NB4 (cell line): ENCODE measurements at regions not wholly inside any gene's neighbourhood (a gene's known extent, or its start where the extent isn't known, plus 50 kb on each side); places are given as distances from the start of the nearest gene placed in this dataset.

Source experiments
- DNase-seq: peaks from one replicate; pipeline ENCODE4 v3.0.0; 2010; ENCODE audit warnings: low read depth
- H3K4me3 ChIP-seq: one replicate; pipeline ENCODE4 v1.5.1; 2011; ENCODE audit warnings: mild to moderate bottlenecking, low read depth, low read length, moderate library complexity
- MYC ChIP-seq: IDR thresholded peaks from 2 replicates; pipeline ENCODE4 v1.6.1; 2011; ENCODE audit warnings: low read depth, low read length
- POLR2A ChIP-seq: IDR thresholded peaks from 2 replicates; pipeline ENCODE4 v1.6.1; 2011; ENCODE audit warnings: mild to moderate bottlenecking; ENCODE audit not compliant: insufficient read length; ENCODE audit errors: extremely low read depth
- TF ChIP-seq, protein P1 (sequence below): IDR thresholded peaks from 2 replicates; pipeline ENCODE4 v1.6.1; 2011; ENCODE audit warnings: low read depth, low read length
- TF ChIP-seq, protein P2 (sequence below): IDR thresholded peaks from one replicate; pipeline ENCODE4 v1.5.1; 2012; ENCODE audit warnings: low read depth, low read length

DNA sequence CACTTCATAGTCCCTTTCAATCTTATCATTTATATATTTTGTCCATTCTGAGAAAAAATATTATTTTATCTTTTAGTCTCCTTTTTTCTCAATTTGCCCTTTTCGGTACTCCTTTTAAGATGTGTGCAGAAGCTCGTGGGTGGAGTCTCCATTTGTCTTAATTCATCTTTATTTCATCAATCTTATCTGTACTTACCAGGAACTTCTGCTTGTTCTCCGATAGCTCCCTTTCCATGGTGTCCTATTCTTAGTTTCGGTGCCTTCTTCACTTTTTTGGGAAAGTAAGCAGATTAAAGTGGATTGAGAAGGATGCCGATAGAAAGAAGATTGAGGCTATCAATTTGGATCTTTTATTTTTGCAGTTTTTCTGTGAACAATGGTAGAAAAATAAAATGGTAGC lies 183.4 kb upstream of the PLEKHA5 start:
- no peak for TF ChIP-seq POLR2A
- H3K4me3 ChIP-seq: no peak overlapping the region
- DNase-seq: no peak

DNA sequence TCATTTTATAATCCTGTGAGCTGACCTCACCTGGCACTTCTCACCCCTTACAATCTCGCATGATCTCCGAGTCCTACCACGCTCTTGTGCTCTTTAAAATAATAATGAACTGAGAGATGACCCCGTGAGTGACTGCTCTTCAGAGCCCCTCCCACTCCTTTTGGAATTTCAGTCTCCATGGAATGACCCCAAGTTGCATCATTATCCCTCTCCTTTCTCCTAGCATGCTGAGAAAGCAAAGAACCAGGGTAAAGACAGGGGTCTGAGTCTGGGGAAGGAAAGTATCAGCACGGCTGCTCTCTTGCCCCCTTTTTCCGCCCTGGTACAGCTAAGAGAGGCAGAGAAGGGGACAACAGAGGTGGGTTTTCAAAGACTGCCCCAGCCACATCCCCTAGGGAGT lies 178.3 kb upstream of the PLEKHA5 start:
- TF ChIP-seq MYC (no peak), POLR2A (no peak)
- TF ChIP-seq, protein P1, sequence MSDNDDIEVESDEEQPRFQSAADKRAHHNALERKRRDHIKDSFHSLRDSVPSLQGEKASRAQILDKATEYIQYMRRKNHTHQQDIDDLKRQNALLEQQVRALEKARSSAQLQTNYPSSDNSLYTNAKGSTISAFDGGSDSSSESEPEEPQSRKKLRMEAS: no peak
- TF ChIP-seq, protein P2, sequence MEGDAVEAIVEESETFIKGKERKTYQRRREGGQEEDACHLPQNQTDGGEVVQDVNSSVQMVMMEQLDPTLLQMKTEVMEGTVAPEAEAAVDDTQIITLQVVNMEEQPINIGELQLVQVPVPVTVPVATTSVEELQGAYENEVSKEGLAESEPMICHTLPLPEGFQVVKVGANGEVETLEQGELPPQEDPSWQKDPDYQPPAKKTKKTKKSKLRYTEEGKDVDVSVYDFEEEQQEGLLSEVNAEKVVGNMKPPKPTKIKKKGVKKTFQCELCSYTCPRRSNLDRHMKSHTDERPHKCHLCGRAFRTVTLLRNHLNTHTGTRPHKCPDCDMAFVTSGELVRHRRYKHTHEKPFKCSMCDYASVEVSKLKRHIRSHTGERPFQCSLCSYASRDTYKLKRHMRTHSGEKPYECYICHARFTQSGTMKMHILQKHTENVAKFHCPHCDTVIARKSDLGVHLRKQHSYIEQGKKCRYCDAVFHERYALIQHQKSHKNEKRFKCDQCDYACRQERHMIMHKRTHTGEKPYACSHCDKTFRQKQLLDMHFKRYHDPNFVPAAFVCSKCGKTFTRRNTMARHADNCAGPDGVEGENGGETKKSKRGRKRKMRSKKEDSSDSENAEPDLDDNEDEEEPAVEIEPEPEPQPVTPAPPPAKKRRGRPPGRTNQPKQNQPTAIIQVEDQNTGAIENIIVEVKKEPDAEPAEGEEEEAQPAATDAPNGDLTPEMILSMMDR: no peak
- no peak for DNase-seq
- no peak overlapping the region for H3K4me3 ChIP-seq

DNA sequence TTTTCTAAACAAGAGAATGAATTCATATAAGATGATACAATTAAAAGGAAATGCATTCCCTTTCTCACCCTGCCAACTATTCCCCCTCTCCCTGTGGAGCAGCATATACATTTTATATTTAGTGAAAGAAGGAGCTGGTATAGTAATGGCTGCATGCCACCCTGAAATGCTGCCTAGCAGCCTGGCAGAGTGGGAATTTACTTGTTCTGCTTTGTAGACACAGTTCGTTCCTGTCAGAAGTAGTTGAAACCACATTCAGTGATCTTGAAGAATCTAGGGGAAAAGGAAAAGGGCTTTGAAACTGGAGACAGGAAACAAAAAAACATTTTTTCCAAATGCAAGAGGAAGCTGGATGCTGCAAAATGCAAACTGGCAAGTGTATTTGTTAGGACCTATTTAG lies 176.0 kb upstream of the PLEKHA5 start:
- TF ChIP-seq, protein P2: no peak
- TF ChIP-seq POLR2A: no peak
- no peak for TF ChIP-seq MYC
- TF ChIP-seq, protein P1: no peak
- no peak for DNase-seq
- no peak overlapping the region for H3K4me3 ChIP-seq

DNA sequence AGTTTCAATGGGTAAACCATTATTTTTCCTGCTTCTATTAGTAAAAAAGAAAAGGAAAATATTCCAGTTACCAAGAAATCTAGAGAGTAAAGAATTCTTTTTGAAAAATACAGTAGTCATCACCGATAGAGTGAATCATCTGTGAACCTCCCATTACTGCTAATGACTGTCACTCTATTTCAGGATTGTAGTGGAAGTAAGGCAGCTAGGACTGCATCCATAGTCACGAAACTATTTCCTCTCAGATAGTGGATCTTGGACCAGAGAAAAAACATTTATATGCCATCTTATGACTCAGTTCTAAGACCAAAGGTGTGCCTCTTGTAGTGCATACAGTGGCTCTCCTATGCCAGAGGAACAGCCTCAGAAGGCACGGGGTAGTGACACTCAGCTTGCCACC lies 173.9 kb upstream of the PLEKHA5 start:
- TF ChIP-seq, protein P2: no peak
- TF ChIP-seq, protein P1: no peak
- TF ChIP-seq MYC (no peak), POLR2A (no peak)

DNA sequence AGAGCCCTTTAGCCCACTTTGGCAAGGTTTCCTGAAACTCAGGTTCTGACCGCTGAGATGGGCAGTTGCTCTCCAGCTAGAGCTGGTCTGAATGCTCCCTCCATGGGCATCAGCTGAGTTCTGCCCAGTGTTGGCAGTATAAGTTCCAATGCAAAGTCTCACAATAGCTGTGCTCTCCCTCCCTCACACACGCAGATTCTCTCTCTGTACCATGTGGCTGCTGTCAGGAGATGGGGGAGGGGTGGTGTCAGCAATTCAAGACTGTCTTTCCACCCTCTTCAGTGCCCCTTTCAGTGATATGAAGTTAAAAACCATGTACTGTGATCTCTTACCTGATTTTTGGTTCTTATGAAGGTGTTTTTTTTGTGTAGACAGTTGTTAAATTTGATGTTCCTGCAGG lies 164.3 kb upstream of the PLEKHA5 start:
- DNase-seq: no peak
- TF ChIP-seq, protein P1: no peak
- no peak for TF ChIP-seq MYC
- TF ChIP-seq POLR2A: no peak
- TF ChIP-seq, protein P2: no peak
- no peak overlapping the region for H3K4me3 ChIP-seq

More for the DNA sequence above, 173.9 kb upstream of the PLEKHA5 start:
- H3K4me3 ChIP-seq: no peak overlapping the region
- DNase-seq: no peak

DNA sequence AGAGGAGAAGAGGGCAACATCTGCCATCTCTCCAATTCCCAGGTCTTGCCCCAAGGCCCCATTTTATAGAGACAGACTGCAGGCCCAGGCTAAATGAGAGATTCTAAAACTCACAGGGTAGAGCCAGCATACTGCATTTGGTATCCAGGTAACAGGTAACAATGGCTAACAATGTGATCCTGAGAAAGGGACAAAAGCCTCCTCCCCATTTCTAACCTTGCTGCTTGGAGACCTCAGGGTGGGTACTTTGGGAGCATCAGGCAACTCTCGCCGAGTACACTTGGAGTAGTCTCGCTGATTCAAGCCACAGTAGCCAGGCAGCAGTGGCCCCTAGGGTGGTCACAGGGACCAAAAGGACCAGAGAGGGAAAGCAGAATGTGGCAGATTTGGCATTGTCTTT lies 162.6 kb upstream of the PLEKHA5 start:
- no peak for TF ChIP-seq POLR2A
- TF ChIP-seq MYC: no peak
- TF ChIP-seq, protein P1: no peak
- TF ChIP-seq, protein P2: no peak
- no peak overlapping the region for H3K4me3 ChIP-seq
- no peak for DNase-seq
